ENCODE measurements at regions not wholly inside any gene's neighbourhood (a gene's known extent, or its start where the extent isn't known, plus 50 kb on each side); places are given as distances from the start of the nearest gene placed in this dataset.

GRCh38 chr3:177418787-177419186, 221.5 kb upstream of the TBL1XR1 start:
- H3K4me2 ChIP-seq (ENCODE audit: low read depth, low read length) = no peak overlapping the region
- H3K9me3 ChIP-seq (ENCODE audit: low read length) = no peaks in the 10 kb centered on the region
- BruUV-seq (replicated peaks) = no TSS peak
- H3K36me3 ChIP-seq (replicated peaks in 1 of 2; ENCODE audit: control insufficient read depth in 1 of 2, insufficient read depth in 2 of 2, low read length in 2 of 2) = no peaks in the 10 kb centered on the region
- FAIRE-seq = no peak
- H3K27me3 ChIP-seq (ENCODE audit: control insufficient read depth in 1 of 2, insufficient read depth in 2 of 2, low read length in 2 of 2) = no peaks in the 10 kb centered on the region; a peak in 1 of 5 replicates
- in situ Hi-C loops (cut with HindIII; ENCODE audit: extremely low pct_ligation_motif_present, low pct_unique_long_range_greater_than_20kb) (no loop called here), intact Hi-C loops (cut with micrococcal nuclease; ENCODE audit: unreplicated experiment) (no loop called here)
- no peak overlapping the region for H3K9ac ChIP-seq (ENCODE audit: insufficient read depth, low read depth, low read length)
- H3K4me1 ChIP-seq (ENCODE audit: insufficient read depth, low read length) = no peaks in the 10 kb centered on the region
- no peak overlapping the region for H3K27ac ChIP-seq (ENCODE audit: extremely low read length, insufficient read depth, low read length)
- H2AFZ ChIP-seq (ENCODE audit: low read length) = no peak overlapping the region
- no peaks in the 10 kb centered on the region for H4K20me1 ChIP-seq (ENCODE audit: insufficient read depth, low read length)
- ChIA-PET CTCF (ENCODE audit: low intra/inter-chr PET ratio, low total read pairs) (no interaction called here), POLR2A (no interaction called here)
- DNase-seq (ENCODE audit: low spot score) = no peak
- TF ChIP-seq ZNF292 (CRISPR knock-in tag; IDR thresholded peaks at IDR 0.05; ENCODE audit: borderline replicate concordance, low read depth) (no peak), ATF2 (CRISPR knock-in tag; IDR thresholded peaks at IDR 0.05) (no peak), DMAP1 (CRISPR knock-in tag; IDR thresholded peaks at IDR 0.05) (no peak), ZNF224 (CRISPR knock-in tag; IDR thresholded peaks at IDR 0.05) (no peak), ARHGAP35 (CRISPR knock-in tag; IDR thresholded peaks at IDR 0.05; ENCODE audit: borderline replicate concordance) (no peak), NFIC (IDR thresholded peaks at IDR 0.05; ENCODE audit: low read length) (no peak), ZNF484 (CRISPR knock-in tag; IDR thresholded peaks at IDR 0.05; ENCODE audit: borderline replicate concordance, low read depth) (no peak), ZNF280B (CRISPR knock-in tag; IDR thresholded peaks at IDR 0.05; ENCODE audit: borderline replicate concordance) (no peak), ZNF276 (CRISPR knock-in tag; IDR thresholded peaks at IDR 0.05; ENCODE audit: low read depth) (no peak), THRA (CRISPR knock-in tag; IDR thresholded peaks at IDR 0.05; ENCODE audit: borderline replicate concordance) (no peak), BRF2 (CRISPR knock-in tag; IDR thresholded peaks at IDR 0.05) (no peak), SIX1 (CRISPR knock-in tag; IDR thresholded peaks at IDR 0.05; ENCODE audit: borderline replicate concordance) (no peak), HOXA7 (CRISPR knock-in tag; IDR thresholded peaks at IDR 0.05) (no peak), ZNF619 (CRISPR knock-in tag; IDR thresholded peaks at IDR 0.05) (no peak)
- no peaks in the 10 kb centered on the region for H3K79me2 ChIP-seq (ENCODE audit: insufficient read depth, low read length)
- H3K4me3 ChIP-seq (replicated peaks in 1 of 3; ENCODE audit: insufficient read depth in 1 of 3, low read depth in 2 of 3, low read length in 3 of 3) = no peak overlapping the region
- WGBS (ENCODE audit: low lambda C conversion rate) = 6% methylated on average over 1 of the region's 1 CpG
- no peak for ATAC-seq
